ENCODE measurements at regions not wholly inside any gene's neighbourhood (a gene's known extent, or its start where the extent isn't known, plus 50 kb on each side); places are given as distances from the start of the nearest gene placed in this dataset.
"Not testable (repeated sequence)": the region's sequence is repeated elsewhere in the genome, so short reads cannot be mapped to it uniquely, and the experiment has no call there.

- H3K4me1 ChIP-seq (replicated peaks); DNase-seq (ENCODE audit: low read depth in 1 of 2, low spot score in 2 of 2); H3K36me3 ChIP-seq; H3K27me3 ChIP-seq (replicated peaks); H3K9me3 ChIP-seq (replicated peaks); H3K4me3 ChIP-seq; H3K27ac ChIP-seq: not testable (repeated sequence)
Measured at GRCh38 chr13:90514712-90515111, 832.8 kb upstream of the MIR17HG start.

- H3K4me3 ChIP-seq: no peak overlapping the region
- DNase-seq (ENCODE audit: low read depth in 1 of 2, low spot score in 2 of 2): no peak
- H3K9me3 ChIP-seq (replicated peaks): no peaks in the 10 kb centered on the region
- H3K36me3 ChIP-seq: no peaks in the 10 kb centered on the region
- H3K27me3 ChIP-seq (replicated peaks): no peaks in the 10 kb centered on the region
- H3K27ac ChIP-seq: no peak overlapping the region
- H3K4me1 ChIP-seq (replicated peaks): no peaks in the 10 kb centered on the region
Measured at GRCh38 chr13:90518417-90518816, 829.1 kb upstream of the MIR17HG start.

- Histone ChIP-seq H3K4me3 (no peak overlapping the region), H3K36me3 (no peaks in the 10 kb centered on the region), H3K27ac (no peak overlapping the region), H3K4me1 (replicated peaks) (no peaks in the 10 kb centered on the region), H3K27me3 (replicated peaks) (no peaks in the 10 kb centered on the region), H3K9me3 (replicated peaks) (no peaks in the 10 kb centered on the region)
- DNase-seq (ENCODE audit: low read depth in 1 of 2, low spot score in 2 of 2): no peak
Measured at GRCh38 chr13:90519157-90519556, 828.3 kb upstream of the MIR17HG start.

GRCh38 chr13:90526711-90527110 lies 820.8 kb upstream of the MIR17HG start:
- no peaks in the 10 kb centered on the region for H3K4me1 ChIP-seq (replicated peaks)
- no peaks in the 10 kb centered on the region for H3K27me3 ChIP-seq (replicated peaks)
- DNase-seq (ENCODE audit: low read depth in 1 of 2, low spot score in 2 of 2): no peak
- no peak overlapping the region for H3K4me3 ChIP-seq
- H3K9me3 ChIP-seq (replicated peaks): no peaks in the 10 kb centered on the region
- H3K36me3 ChIP-seq: no peaks in the 10 kb centered on the region
- H3K27ac ChIP-seq: no peak overlapping the region

- no peak for DNase-seq (ENCODE audit: low read depth in 1 of 2, low spot score in 2 of 2)
- no peaks in the 10 kb centered on the region for H3K27me3 ChIP-seq (replicated peaks)
- H3K9me3 ChIP-seq (replicated peaks): no peaks in the 10 kb centered on the region
- H3K27ac ChIP-seq: no peak overlapping the region
- H3K4me1 ChIP-seq (replicated peaks): no peaks in the 10 kb centered on the region
- H3K4me3 ChIP-seq: no peak overlapping the region
- H3K36me3 ChIP-seq: no peaks in the 10 kb centered on the region
Measured at GRCh38 chr13:90531744-90532143, 815.7 kb upstream of the MIR17HG start.

GRCh38 chr13:90532861-90533492 lies 814.5 kb upstream of the MIR17HG start:
- no peaks in the 10 kb centered on the region for H3K9me3 ChIP-seq (replicated peaks)
- H3K4me1 ChIP-seq (replicated peaks): no peaks in the 10 kb centered on the region
- H3K4me3 ChIP-seq: no peak overlapping the region
- H3K27ac ChIP-seq: no peak overlapping the region
- H3K36me3 ChIP-seq: no peaks in the 10 kb centered on the region
- no peak for DNase-seq (ENCODE audit: low read depth in 1 of 2, low spot score in 2 of 2)
- no peaks in the 10 kb centered on the region for H3K27me3 ChIP-seq (replicated peaks)

- DNase-seq (ENCODE audit: low read depth in 1 of 2, low spot score in 2 of 2): no peak
- no peaks in the 10 kb centered on the region for H3K36me3 ChIP-seq
- no peaks in the 10 kb centered on the region for H3K9me3 ChIP-seq (replicated peaks)
- H3K4me3 ChIP-seq: no peak overlapping the region
- H3K27me3 ChIP-seq (replicated peaks): no peaks in the 10 kb centered on the region
- H3K4me1 ChIP-seq (replicated peaks): no peaks in the 10 kb centered on the region
- no peak overlapping the region for H3K27ac ChIP-seq
Measured at GRCh38 chr13:90533866-90534265, 813.6 kb upstream of the MIR17HG start.

- Histone ChIP-seq H3K36me3 (no peaks in the 10 kb centered on the region), H3K9me3 (replicated peaks) (no peaks in the 10 kb centered on the region), H3K27me3 (replicated peaks) (no peaks in the 10 kb centered on the region), H3K4me1 (replicated peaks) (no peaks in the 10 kb centered on the region), H3K4me3 (no peak overlapping the region), H3K27ac (no peak overlapping the region)
- DNase-seq (ENCODE audit: low read depth in 1 of 2, low spot score in 2 of 2): no peak
Measured at GRCh38 chr13:90534617-90535370, 812.7 kb upstream of the MIR17HG start.

- Histone ChIP-seq H3K4me3 (no peak overlapping the region), H3K36me3 (no peaks in the 10 kb centered on the region), H3K27ac (no peak overlapping the region), H3K27me3 (replicated peaks) (no peaks in the 10 kb centered on the region), H3K9me3 (replicated peaks) (no peaks in the 10 kb centered on the region), H3K4me1 (replicated peaks) (no peaks in the 10 kb centered on the region)
- no peak for DNase-seq (ENCODE audit: low read depth in 1 of 2, low spot score in 2 of 2)
Measured at GRCh38 chr13:90535421-90535820, 812.1 kb upstream of the MIR17HG start.

GRCh38 chr13:90538063-90538462 lies 809.4 kb upstream of the MIR17HG start:
- DNase-seq (ENCODE audit: low read depth in 1 of 2, low spot score in 2 of 2): no peak
- H3K4me3 ChIP-seq: no peak overlapping the region
- no peaks in the 10 kb centered on the region for H3K36me3 ChIP-seq
- no peaks in the 10 kb centered on the region for H3K27me3 ChIP-seq (replicated peaks)
- H3K27ac ChIP-seq: no peak overlapping the region
- no peaks in the 10 kb centered on the region for H3K9me3 ChIP-seq (replicated peaks)
- H3K4me1 ChIP-seq (replicated peaks): no peaks in the 10 kb centered on the region

- Histone ChIP-seq H3K4me1 (replicated peaks) (no peaks in the 10 kb centered on the region), H3K4me3 (no peak overlapping the region), H3K9me3 (replicated peaks) (no peaks in the 10 kb centered on the region), H3K27me3 (replicated peaks) (no peaks in the 10 kb centered on the region), H3K36me3 (no peaks in the 10 kb centered on the region), H3K27ac (no peak overlapping the region)
- no peak for DNase-seq (ENCODE audit: low read depth in 1 of 2, low spot score in 2 of 2)
Measured at GRCh38 chr13:90541346-90541745, 806.1 kb upstream of the MIR17HG start.

- DNase-seq (ENCODE audit: low read depth in 1 of 2, low spot score in 2 of 2): no peak
- no peaks in the 10 kb centered on the region for H3K27me3 ChIP-seq (replicated peaks)
- H3K27ac ChIP-seq: no peak overlapping the region
- H3K4me1 ChIP-seq (replicated peaks): no peaks in the 10 kb centered on the region
- no peak overlapping the region for H3K4me3 ChIP-seq
- no peaks in the 10 kb centered on the region for H3K36me3 ChIP-seq
- no peaks in the 10 kb centered on the region for H3K9me3 ChIP-seq (replicated peaks)
Measured at GRCh38 chr13:90542959-90543505, 804.5 kb upstream of the MIR17HG start.

GRCh38 chr13:90545070-90545840 lies 802.2 kb upstream of the MIR17HG start:
- Histone ChIP-seq H3K4me1 (replicated peaks) (no peaks in the 10 kb centered on the region), H3K27me3 (replicated peaks) (no peaks in the 10 kb centered on the region), H3K36me3 (no peaks in the 10 kb centered on the region), H3K4me3 (no peak overlapping the region), H3K27ac (no peak overlapping the region), H3K9me3 (replicated peaks) (no peaks in the 10 kb centered on the region)
- no peak for DNase-seq (ENCODE audit: low read depth in 1 of 2, low spot score in 2 of 2)

- Histone ChIP-seq H3K27ac (no peak overlapping the region), H3K27me3 (replicated peaks) (no peaks in the 10 kb centered on the region), H3K4me3 (no peak overlapping the region), H3K4me1 (replicated peaks) (no peaks in the 10 kb centered on the region), H3K36me3 (no peaks in the 10 kb centered on the region), H3K9me3 (replicated peaks) (no peaks in the 10 kb centered on the region)
- no peak for DNase-seq (ENCODE audit: low read depth in 1 of 2, low spot score in 2 of 2)
Measured at GRCh38 chr13:90547272-90547790, 800.2 kb upstream of the MIR17HG start.
